Keratinocyte (primary cell): ENCODE measurements at regions not wholly inside any gene's neighbourhood (a gene's known extent, or its start where the extent isn't known, plus 50 kb on each side); places are given as distances from the start of the nearest gene placed in this dataset.
A peak's percentile ranks its signal among the peaks of the same experiment; 100 is the strongest.

ENCODE experiments used
- DNase-seq: peaks from one replicate; pipeline ENCODE4 v3.0.0-alpha.2; 2011; ENCODE audit warnings: low read depth, missing footprints, low spot score
- FAIRE-seq: peaks from 2 replicates; lab custom pipeline; 2011; peaks lifted over from hg19 to GRCh38; lab: Jason Lieb, UNC
- H2AFZ ChIP-seq: 2 replicates; pipeline ENCODE4 v1.6.0; 2012; ENCODE audit warnings: low read length, control low read depth, inconsistent platforms; ENCODE audit not compliant: control insufficient read depth
- H3K27ac ChIP-seq: 2 replicates; pipeline ENCODE4 v1.5.1; 2011; ENCODE audit warnings: low read length; ENCODE audit not compliant: control insufficient read depth, insufficient read depth
- H3K27me3 ChIP-seq: 3 replicates; pipeline ENCODE4 v1.6.0; 2011; ENCODE audit warnings: low read length; ENCODE audit not compliant: control insufficient read depth, insufficient read depth; ENCODE audit errors: extremely low read depth
- H3K36me3 ChIP-seq, 2 experiments: 2 replicates in 1 of 2; 3 replicates in 1 of 2; pipeline ENCODE4 v1.5.1; 2011; ENCODE audit warnings: low read length in 2 of 2, mild to moderate bottlenecking in 1 of 2; ENCODE audit not compliant: control insufficient read depth in 2 of 2, insufficient read depth in 2 of 2; ENCODE audit errors: extremely low read depth in 1 of 2
- H3K4me1 ChIP-seq: 3 replicates; pipeline ENCODE4 v1.5.1; 2011; ENCODE audit warnings: low read length; ENCODE audit not compliant: control insufficient read depth, insufficient read depth; ENCODE audit errors: extremely low read depth
- H3K4me2 ChIP-seq: 3 replicates; pipeline ENCODE4 v1.6.0; 2011; ENCODE audit warnings: low read depth, low read length; ENCODE audit not compliant: control insufficient read depth, insufficient read depth; ENCODE audit errors: extremely low read depth
- H3K4me3 ChIP-seq, 3 experiments: fragments of 200-600 bp in 1 of 3; sonication (generic) in 1 of 3; 2 replicates in 2 of 3; 3 replicates in 1 of 3; pipeline ENCODE4 v1.5.1; 2011 to 2016; ENCODE audit warnings: low read length in 3 of 3, mild to moderate bottlenecking in 3 of 3, control low read depth in 2 of 3, inconsistent platforms in 1 of 3, low read depth in 1 of 3, mixed read lengths in 1 of 3, mixed run types in 1 of 3, moderate library complexity in 1 of 3; ENCODE audit not compliant: control insufficient read depth in 2 of 3, insufficient read depth in 2 of 3; ENCODE audit errors: extremely low read depth in 1 of 3
- H3K79me2 ChIP-seq: 2 replicates; pipeline ENCODE4 v1.6.0; 2012; ENCODE audit warnings: low read length; ENCODE audit not compliant: control insufficient read depth, insufficient read depth
- H3K9ac ChIP-seq: 3 replicates; pipeline ENCODE4 v1.6.0; 2011; ENCODE audit warnings: low read length; ENCODE audit not compliant: control insufficient read depth, insufficient read depth; ENCODE audit errors: extremely low read depth
- H3K9me1 ChIP-seq: 3 replicates; pipeline ENCODE4 v1.6.0; 2011; ENCODE audit warnings: low read length; ENCODE audit not compliant: control insufficient read depth, insufficient read depth; ENCODE audit errors: extremely low read depth
- H3K9me3 ChIP-seq: 2 replicates; pipeline ENCODE4 v1.5.1; 2012; ENCODE audit warnings: low read depth, low read length; ENCODE audit not compliant: control insufficient read depth
- H4K20me1 ChIP-seq: 3 replicates; pipeline ENCODE4 v1.6.0; 2011; ENCODE audit warnings: low read length; ENCODE audit not compliant: control insufficient read depth, insufficient read depth; ENCODE audit errors: extremely low read depth
- EZH2 ChIP-seq: IDR thresholded peaks from one replicate; pipeline ENCODE4 v1.6.1; 2012; ENCODE audit warnings: inconsistent platforms, mild to moderate bottlenecking, low read length, moderate library complexity
- dilution Hi-C: fragments of 300-500 bp; cut with MboI; formaldehyde crosslinking; loops from one replicate; pipeline ENCODE4 v1.7.0; 2020; ENCODE audit warnings: low sequenced_read_pairs; ENCODE audit not compliant: extremely low pct_ligation_motif_present
- TF ChIP-seq, protein P1 (sequence below), 3 experiments: IDR thresholded peaks in 1 of 3; conservative IDR thresholded peaks in 1 of 3; optimal IDR thresholded peaks in 1 of 3; 2 replicates in 2 of 3; 3 replicates in 1 of 3; pipeline versions ENCODE3 to v1.5.1; 2011; ENCODE audit warnings: low read length in 3 of 3, mild to moderate bottlenecking in 3 of 3, moderate library complexity in 2 of 3, control low read depth in 1 of 3, inconsistent platforms in 1 of 3; ENCODE audit not compliant: insufficient read depth in 2 of 3; ENCODE audit errors: extremely low read depth in 1 of 3

DNA sequence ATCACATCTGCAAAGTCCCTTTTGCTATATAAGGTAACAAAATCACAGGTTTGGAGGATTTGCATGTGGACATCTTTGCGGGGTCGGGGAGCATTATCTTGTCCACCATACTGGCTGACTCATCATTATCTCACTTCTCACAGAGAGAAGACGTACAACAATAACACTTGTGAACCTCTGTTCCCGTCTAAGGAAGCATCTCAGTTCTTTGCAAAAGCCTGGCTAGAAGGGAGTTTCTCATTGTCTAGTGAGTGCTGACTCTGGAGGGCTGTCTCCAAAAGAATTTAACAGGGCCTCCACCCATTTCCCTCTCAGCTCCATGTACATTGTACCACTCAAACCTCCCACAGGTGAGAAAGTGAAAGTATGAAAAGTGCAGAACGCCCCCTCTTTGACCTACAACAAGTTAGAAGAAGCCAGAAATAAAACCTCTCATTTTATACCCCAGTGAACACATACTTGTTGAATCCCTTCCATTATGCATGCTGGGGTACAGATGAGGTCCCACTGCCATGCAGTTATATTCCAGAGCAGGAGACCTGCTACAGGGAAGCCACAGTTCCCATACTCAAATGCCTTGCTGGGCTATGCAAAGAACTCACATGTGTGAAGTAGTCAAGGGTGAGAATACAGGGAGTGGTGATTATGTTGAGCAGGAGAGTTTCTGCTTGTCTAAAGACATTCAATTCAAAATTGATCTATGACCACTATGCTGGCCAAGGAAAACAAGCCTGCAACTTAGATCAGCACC, 121.7 kb upstream of the PRDX6 start:
- H4K20me1 ChIP-seq = no peaks in the 10 kb centered on the region
- no peaks in the 10 kb centered on the region for H3K27me3 ChIP-seq
- H2AFZ ChIP-seq = no peak overlapping the region
- no peaks in the 10 kb centered on the region for H3K9me1 ChIP-seq
- no peak overlapping the region for H3K9ac ChIP-seq
- TF ChIP-seq EZH2 = no peak
- TF ChIP-seq, protein P1, sequence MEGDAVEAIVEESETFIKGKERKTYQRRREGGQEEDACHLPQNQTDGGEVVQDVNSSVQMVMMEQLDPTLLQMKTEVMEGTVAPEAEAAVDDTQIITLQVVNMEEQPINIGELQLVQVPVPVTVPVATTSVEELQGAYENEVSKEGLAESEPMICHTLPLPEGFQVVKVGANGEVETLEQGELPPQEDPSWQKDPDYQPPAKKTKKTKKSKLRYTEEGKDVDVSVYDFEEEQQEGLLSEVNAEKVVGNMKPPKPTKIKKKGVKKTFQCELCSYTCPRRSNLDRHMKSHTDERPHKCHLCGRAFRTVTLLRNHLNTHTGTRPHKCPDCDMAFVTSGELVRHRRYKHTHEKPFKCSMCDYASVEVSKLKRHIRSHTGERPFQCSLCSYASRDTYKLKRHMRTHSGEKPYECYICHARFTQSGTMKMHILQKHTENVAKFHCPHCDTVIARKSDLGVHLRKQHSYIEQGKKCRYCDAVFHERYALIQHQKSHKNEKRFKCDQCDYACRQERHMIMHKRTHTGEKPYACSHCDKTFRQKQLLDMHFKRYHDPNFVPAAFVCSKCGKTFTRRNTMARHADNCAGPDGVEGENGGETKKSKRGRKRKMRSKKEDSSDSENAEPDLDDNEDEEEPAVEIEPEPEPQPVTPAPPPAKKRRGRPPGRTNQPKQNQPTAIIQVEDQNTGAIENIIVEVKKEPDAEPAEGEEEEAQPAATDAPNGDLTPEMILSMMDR (optimal IDR thresholded peaks at IDR 0.05 in 1 of 3, IDR thresholded peaks at IDR 0.05 in 1 of 3, conservative IDR thresholded peaks at IDR 0.05 in 1 of 3; ENCODE audit: extremely low read depth in 1 of 3, insufficient read depth in 2 of 3, low read length in 3 of 3) = no peak
- dilution Hi-C loops = no loop called here
- no peaks in the 10 kb centered on the region for H3K36me3 ChIP-seq
- FAIRE-seq (no peak), DNase-seq (no peak)
- H3K4me3 ChIP-seq = no peak overlapping the region
- no peaks in the 10 kb centered on the region for H3K79me2 ChIP-seq
- no peak overlapping the region for H3K4me2 ChIP-seq
- H3K27ac ChIP-seq = no peak overlapping the region
- peaks cover 2% of the 10 kb centered on the region for H3K9me3 ChIP-seq
- H3K4me1 ChIP-seq = peaks cover 11% of the 10 kb centered on the region

DNA sequence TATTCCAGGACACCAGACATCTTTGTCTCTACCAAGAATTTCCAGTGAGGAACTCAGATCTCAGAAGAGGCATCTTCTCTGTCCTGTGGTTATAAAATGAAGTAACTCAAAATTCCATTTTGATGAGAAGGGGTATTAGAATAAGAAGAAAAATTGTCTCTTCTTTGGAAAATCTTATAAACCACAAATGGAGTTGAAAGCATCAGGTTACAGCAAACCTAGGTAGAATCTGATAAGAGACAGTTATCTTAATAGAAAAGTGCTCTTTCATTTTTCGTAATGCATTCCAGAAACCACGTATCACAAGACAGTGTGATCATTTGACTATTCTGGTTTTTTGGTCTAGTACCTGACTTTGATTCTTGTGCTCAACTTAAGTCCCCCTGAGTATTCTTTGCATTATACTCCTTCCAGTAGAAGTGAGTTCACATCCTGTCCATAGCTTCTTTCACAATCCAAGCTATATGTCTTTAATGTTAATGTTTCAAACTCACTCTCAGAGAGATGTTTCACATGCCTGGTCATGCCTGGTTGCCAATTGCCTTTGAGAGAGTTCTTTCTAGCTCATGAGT, 120.9 kb upstream of the PRDX6 start:
- Histone ChIP-seq H3K4me2 (peak overlapping the region; percentile 70), H3K27me3 (no peaks in the 10 kb centered on the region), H3K9ac (no peak overlapping the region), H3K27ac (no peak overlapping the region), H2AFZ (peak overlapping the region; percentile 47), H3K79me2 (no peaks in the 10 kb centered on the region), H3K4me3 (no peak overlapping the region), H3K36me3 (no peaks in the 10 kb centered on the region), H3K9me1 (no peaks in the 10 kb centered on the region), H3K9me3 (peaks cover 2% of the 10 kb centered on the region), H3K4me1 (peaks cover 11% of the 10 kb centered on the region), H4K20me1 (no peaks in the 10 kb centered on the region)
- TF ChIP-seq EZH2 = no peak
- TF ChIP-seq, protein P1 (optimal IDR thresholded peaks at IDR 0.05 in 1 of 3, IDR thresholded peaks at IDR 0.05 in 1 of 3, conservative IDR thresholded peaks at IDR 0.05 in 1 of 3; ENCODE audit: extremely low read depth in 1 of 3, insufficient read depth in 2 of 3, low read length in 3 of 3) = no peak
- peak; percentile 61 for FAIRE-seq
- no peak for DNase-seq
- dilution Hi-C loops = no loop called here
